ENCODE measurements at regions not wholly inside any gene's neighbourhood (a gene's known extent, or its start where the extent isn't known, plus 50 kb on each side); places are given as distances from the start of the nearest gene placed in this dataset.
A peak's percentile ranks its signal among the peaks of the same experiment; 100 is the strongest.
"Not testable (repeated sequence)": the region's sequence is repeated elsewhere in the genome, so short reads cannot be mapped to it uniquely, and the experiment has no call there.

DNA sequence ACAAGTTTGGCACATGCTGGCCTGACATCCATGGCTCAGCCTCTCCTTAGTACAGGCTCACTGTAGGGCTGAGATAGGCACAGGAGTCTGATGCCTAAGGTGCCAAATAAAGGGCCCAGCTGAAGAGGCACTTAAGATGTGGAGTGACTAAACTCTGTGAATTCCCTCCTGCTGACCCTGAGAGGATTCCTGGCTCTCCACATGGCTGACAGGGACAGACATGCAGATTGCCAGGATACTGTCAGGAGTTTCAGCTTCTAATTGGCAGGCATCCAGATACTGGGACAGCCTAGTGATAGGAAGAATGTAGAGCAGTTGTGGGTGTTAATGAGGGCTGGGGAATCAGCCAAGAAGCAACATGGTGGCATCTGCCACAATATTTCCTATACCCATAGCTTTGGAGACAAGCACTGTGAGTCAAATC lies 558.7 kb downstream of the INSC start:
- DNase-seq (no peak), ATAC-seq (peak; percentile 75)
- intact Hi-C loops (cut with DNase I) = no loop called here
- Histone ChIP-seq H3K27ac (no peak overlapping the region), H3K27me3 (ENCODE audit: low read depth) (no peaks in the 10 kb centered on the region), H3K36me3 (no peaks in the 10 kb centered on the region), H3K4me3 (no peak overlapping the region), H3K4me1 (no peaks in the 10 kb centered on the region), H3K9me3 (peaks cover 8% of the 10 kb centered on the region)
- TF ChIP-seq CTCF (IDR thresholded peaks at IDR 0.05) = no peak

GRCh38 chr11:15674756-15675155 lies 560.0 kb downstream of the INSC start:
- no peak overlapping the region for H3K4me3 ChIP-seq
- H3K36me3 ChIP-seq = no peaks in the 10 kb centered on the region
- TF ChIP-seq CTCF (IDR thresholded peaks at IDR 0.05) = no peak
- H3K9me3 ChIP-seq = peaks cover 8% of the 10 kb centered on the region
- DNase-seq (no peak), ATAC-seq (no peak)
- H3K27me3 ChIP-seq (ENCODE audit: low read depth) = no peaks in the 10 kb centered on the region
- no peaks in the 10 kb centered on the region for H3K4me1 ChIP-seq
- intact Hi-C loops (cut with DNase I) = no loop called here
- no peak overlapping the region for H3K27ac ChIP-seq

- intact Hi-C loops (cut with DNase I) = no loop called here
- Histone ChIP-seq H3K4me1 (no peaks in the 10 kb centered on the region), H3K27me3 (ENCODE audit: low read depth) (no peaks in the 10 kb centered on the region), H3K4me3 (no peak overlapping the region), H3K36me3 (no peaks in the 10 kb centered on the region), H3K9me3 (peaks cover 8% of the 10 kb centered on the region), H3K27ac (no peak overlapping the region)
- DNase-seq (no peak), ATAC-seq (no peak)
- TF ChIP-seq CTCF (IDR thresholded peaks at IDR 0.05) = no peak
These were observed 561.0 kb downstream of the INSC start for GRCh38 chr11:15675683-15676082.

DNA sequence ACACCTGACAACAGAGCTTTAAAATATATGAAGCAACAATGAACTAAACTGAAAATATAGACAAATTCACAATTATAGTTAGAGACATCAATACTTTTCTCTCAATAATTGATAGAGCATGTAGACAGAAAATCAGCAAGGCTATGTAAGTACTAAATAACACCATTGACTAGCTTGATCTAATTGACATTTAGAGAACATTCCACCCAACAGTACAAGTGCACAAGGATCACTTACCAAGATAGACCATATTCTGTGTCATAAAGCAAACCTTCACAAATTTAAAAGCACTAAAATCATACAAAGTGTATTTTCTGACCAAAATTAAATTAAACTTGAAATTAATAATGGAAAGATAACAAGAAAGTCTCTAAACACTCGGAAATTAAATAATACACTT lies 562.5 kb downstream of the INSC start:
- TF ChIP-seq CTCF (IDR thresholded peaks at IDR 0.05) = no peak
- no peak for ATAC-seq
- H3K27ac ChIP-seq = no peak overlapping the region
- DNase-seq = no peak
- no peak overlapping the region for H3K4me3 ChIP-seq
- no peaks in the 10 kb centered on the region for H3K36me3 ChIP-seq
- no peaks in the 10 kb centered on the region for H3K27me3 ChIP-seq (ENCODE audit: low read depth)
- H3K9me3 ChIP-seq = peaks cover 8% of the 10 kb centered on the region
- no peaks in the 10 kb centered on the region for H3K4me1 ChIP-seq
- intact Hi-C loops (cut with DNase I) = no loop called here

- ATAC-seq (no peak), DNase-seq (no peak)
- intact Hi-C loops (cut with DNase I) = no loop called here
- TF ChIP-seq CTCF (IDR thresholded peaks at IDR 0.05) = no peak
- Histone ChIP-seq H3K27me3 (ENCODE audit: low read depth) (no peaks in the 10 kb centered on the region), H3K4me1 (no peaks in the 10 kb centered on the region), H3K4me3 (no peak overlapping the region), H3K27ac (no peak overlapping the region), H3K36me3 (no peaks in the 10 kb centered on the region), H3K9me3 (no peaks in the 10 kb centered on the region)
These were observed 568.8 kb downstream of the INSC start for GRCh38 chr11:15683528-15683927.

DNA sequence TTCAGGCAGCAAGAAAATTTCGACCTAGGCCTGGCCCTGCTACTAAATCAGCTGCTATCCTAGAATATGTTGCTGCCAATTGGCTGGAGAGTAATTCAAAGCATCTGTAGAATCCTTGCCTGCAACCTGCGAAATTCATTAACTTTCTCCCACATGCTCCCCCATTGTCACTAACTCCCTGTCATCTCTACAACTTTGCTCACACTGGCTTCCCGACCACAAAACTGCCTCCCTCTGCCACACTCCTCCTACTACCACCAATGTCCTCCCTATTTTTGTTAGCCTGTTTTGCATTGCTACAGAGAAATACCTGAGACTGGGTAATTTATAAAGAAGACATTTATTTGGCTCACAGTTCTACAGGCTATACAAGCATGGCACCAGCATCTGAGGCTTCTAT lies 570.6 kb downstream of the INSC start:
- intact Hi-C loops (cut with DNase I) = no loop called here
- H3K4me1 ChIP-seq = no peaks in the 10 kb centered on the region
- H3K27me3 ChIP-seq (ENCODE audit: low read depth) = no peaks in the 10 kb centered on the region
- H3K27ac ChIP-seq = no peak overlapping the region
- H3K4me3 ChIP-seq = no peak overlapping the region
- ATAC-seq (no peak), DNase-seq (no peak)
- H3K36me3 ChIP-seq = no peaks in the 10 kb centered on the region
- H3K9me3 ChIP-seq = no peaks in the 10 kb centered on the region
- no peak for TF ChIP-seq CTCF (IDR thresholded peaks at IDR 0.05)

- H3K36me3 ChIP-seq; H3K27me3 ChIP-seq (ENCODE audit: low read depth); DNase-seq; H3K4me1 ChIP-seq; H3K27ac ChIP-seq; ATAC-seq; H3K4me3 ChIP-seq; H3K9me3 ChIP-seq; intact Hi-C loops (cut with DNase I): not testable (repeated sequence)
These were observed 571.5 kb downstream of the INSC start for GRCh38 chr11:15686259-15686658.

Measured in lower lobe of right lung (tissue), 2 donors.